GM19372 (cell line): ENCODE measurements at regions not wholly inside any gene's neighbourhood (a gene's known extent, or its start where the extent isn't known, plus 50 kb on each side); places are given as distances from the start of the nearest gene placed in this dataset.
"Not testable (repeated sequence)": the region's sequence is repeated elsewhere in the genome, so short reads cannot be mapped to it uniquely, and the experiment has no call there.

Experiments
- ATAC-seq: cut with Tn5 transposase; IDR thresholded peaks from one replicate; pipeline ENCODE4 v1.9.1; 2021; ENCODE audit warnings: mild to moderate bottlenecking, low read depth, moderate library complexity; ENCODE audit not compliant: unreplicated experiment

DNA sequence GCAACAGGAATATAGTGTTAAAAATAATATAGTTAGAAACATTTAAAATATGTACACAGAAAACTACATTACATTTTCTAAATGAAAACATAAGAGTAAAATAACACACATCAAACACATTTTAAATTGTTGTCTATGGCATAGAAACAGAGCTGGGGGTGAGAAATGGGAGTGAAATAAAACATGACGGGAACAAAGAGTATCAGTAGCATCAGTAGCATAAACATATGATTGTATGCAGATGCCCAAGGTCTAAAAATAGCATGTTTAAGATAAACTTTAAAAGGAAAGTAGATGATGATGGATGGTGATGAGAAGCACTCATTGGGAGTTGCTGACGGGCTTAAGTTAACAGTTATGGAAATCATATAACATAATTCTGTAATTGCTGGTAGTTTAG is 1221.7 kb upstream of the SPRY2 start:
- no peak for ATAC-seq

DNA sequence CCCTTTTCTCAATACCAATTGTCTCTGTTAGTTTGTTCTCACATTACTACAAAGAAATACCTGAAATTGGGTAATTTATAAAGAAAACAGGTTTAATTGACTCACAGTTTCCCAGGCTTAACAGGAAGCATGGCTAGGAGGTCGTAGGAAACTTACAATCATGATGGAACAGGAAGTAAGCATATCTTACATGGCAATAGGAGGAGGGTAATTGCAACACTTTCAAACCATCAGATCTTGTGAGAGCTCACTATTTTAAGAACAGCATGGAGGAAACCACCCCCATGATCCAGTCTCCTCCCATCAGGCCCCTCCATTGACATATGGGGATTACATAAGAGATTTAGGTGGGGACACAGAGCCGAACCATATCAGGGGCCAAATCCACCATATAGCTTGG is 1210.1 kb upstream of the SPRY2 start:
- ATAC-seq: no peak

DNA sequence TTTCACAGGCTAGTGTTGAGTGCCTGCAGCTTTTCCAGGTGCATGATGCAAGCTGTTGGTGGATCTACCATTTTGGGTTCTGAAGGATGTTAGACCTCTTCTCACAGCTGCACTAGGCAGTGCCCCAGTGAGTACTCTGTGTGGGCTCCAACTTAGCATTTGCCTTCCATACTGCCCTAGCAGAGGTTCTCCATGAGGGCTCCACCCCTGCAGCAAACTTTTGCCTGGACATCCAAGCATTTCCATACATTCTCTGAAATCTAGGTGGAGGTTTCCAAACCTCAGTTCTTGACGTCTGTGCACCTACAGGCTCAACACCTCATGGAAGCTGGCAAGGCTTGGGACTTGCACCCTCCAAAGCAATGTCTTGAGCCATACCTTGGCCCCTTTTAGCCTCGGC is 1205.4 kb upstream of the SPRY2 start:
- ATAC-seq: not testable (repeated sequence)

DNA sequence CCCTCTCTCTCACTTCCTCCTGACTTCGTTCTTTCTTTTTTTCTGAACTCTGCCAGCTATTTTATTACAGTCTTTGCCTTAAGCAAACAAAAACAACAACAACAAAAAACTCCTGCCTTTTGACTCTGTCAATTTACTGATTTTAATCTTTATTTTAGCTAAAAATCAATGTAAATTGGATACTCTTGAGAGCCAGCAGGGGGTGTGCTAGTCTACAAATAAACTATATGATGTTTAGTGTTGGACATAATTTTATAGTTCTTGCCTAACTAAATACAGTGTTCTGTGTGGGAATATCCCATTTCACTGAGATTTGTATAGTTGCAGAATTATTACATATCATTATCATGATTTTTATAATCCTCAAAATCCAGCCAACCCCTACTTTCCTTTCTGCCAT is 1199.9 kb upstream of the SPRY2 start:
- no peak for ATAC-seq

DNA sequence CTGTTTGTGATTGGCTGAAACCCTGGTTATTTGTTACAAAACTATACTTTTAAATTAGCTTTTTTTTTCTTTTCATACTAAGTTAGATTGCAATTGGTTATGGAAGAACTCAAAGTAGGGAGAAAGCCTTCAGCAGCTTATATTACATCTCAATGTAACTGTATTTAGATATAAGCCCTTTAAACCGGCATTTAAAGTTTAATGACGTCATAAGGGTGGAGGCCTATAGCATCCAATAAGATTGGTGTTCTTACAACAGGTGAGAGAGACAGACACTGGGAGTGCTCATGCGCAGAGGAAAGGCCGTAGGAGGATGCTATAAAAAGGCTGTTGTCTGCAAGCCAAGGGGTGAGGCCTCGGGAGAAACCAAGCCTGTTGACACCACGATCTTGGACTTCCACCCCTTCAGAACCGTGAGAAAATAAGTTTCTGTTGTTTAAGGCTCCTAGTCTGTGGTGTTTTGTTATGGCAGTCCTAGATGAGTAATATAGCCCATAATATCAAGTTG is 1198.8 kb upstream of the SPRY2 start:
- ATAC-seq: no peak

DNA sequence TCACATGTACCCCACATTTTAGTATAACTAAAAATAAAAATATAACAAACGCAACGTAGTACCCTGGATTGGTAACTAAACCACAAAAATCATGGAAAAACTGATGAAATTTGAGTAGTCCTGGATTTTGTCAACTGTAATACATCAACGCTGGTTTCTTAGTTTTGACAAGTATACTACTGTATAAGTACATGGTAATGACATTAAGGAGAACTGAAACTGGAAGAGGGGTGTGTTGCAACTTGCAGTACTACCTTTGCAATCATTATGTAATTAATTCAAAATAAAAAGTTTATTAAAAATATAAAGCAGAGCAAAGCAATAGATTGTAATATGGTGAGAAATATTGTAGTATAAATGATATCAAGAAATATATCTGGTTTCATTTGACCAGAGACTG is 1158.0 kb upstream of the SPRY2 start:
- ATAC-seq: no peak

DNA sequence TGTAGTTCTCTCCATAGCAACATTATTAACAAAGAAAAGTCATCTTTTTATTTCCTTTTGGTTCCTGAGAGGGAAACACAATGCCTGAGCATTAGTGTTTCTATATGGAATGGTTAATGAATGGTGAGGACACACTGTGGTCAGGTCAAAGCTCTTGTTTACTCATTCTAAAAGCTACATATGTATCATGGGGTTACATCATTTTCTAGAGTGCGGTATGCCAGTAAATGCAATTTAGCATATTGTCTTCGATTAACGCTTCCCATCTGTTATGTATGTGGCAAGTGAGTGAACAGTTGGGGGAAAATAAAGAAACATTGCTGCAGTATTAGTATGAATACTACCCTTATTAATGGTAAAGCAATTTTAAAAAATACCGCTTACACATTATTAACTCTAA is 1152.2 kb upstream of the SPRY2 start:
- ATAC-seq: no peak

DNA sequence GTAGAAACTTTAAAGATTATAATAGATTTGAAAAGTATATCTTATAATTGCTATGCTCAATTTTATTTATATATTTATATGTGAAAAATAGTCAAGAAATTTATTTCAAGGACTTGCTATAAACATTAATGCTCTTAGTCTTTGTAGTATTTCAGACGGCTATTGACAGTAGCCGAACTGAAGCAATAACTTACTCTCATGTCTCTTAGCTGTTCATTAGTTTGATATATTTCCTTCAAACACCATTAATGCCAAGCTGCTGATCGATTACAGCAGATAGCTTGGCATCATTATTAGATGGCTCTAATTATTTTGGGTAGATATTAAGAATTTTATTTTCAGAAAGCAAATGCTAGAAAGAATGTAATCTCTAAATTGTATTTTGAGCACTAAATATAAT is 1151.5 kb upstream of the SPRY2 start:
- ATAC-seq: no peak

DNA sequence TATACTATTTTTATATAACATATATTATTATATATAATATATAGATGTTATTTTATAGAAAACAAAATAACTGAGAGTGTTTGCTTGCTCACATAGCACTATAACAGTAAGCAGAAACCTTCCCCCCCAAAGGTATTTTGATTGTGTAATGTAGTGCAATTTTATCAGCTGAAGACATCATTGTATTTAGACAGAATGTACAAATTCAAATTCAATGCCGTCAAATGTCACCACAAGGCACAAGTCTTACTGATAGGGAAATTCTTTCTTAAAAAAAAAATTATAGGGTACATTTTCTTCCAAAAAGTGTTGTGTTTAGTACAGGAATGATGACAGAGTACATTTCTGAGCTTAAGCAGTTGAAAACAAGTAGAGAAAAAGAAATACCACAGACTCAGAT is 1147.1 kb upstream of the SPRY2 start:
- no peak for ATAC-seq

DNA sequence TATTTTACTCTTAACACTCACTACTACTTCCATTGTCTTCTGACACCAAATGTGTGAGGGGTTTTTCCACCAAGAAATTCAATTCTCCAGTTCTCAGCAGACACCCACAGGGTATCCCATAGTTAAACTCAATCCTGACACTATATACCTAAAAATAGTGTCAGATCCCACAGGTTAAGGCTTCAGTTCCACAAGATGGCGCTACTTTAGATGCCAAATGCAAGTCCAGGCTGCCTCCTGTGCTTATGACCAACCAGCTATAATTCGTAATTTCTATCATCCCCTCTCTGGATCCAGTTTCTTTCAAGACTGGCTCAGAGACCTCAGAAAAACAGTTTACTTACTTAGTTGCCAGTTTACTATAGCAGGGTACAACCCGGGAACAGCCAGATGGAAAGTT is 1146.2 kb upstream of the SPRY2 start:
- no peak for ATAC-seq

DNA sequence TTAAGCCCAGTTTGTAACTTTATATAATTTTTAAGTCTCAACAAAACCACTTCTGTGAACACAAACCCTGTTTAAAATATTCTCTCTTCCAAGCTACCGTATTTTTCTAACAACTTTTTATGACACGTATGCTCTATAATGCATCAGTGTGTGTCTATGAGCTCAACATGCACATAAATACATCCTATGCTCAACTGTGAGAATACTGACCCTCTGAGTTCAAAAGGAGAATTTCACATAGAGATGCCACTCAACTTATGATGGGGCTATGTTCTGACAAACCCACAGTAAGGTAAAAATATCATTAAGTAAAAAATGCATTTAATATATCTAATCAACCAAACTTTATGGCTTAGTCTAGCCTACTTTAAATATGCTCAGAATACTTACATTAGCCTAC is 1139.7 kb upstream of the SPRY2 start:
- no peak for ATAC-seq

DNA sequence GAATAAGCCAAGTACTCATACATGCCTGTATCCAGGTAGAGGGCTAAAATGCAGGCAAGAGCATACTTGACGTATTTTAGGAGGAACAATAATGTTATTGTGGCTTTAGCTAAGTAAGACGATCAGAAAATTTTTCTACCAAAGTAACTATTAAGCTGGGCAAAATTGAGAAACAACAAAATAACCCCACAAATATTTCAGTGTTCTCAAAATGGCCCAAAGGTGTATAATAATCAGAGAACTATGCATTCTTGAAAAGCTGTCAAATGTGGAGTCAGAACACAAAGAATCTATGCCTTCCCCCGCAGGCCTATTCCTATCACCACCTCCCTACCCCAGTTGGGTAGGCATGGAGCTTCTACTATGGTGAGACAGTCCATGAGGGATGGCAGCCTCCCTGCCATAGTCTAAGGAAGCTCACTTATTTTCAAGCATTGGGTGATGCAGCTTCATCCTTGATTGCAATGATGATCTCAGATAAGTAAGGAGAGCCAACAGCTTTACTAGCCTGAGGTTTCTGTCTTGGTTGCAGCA is 1132.5 kb upstream of the SPRY2 start:
- no peak for ATAC-seq

DNA sequence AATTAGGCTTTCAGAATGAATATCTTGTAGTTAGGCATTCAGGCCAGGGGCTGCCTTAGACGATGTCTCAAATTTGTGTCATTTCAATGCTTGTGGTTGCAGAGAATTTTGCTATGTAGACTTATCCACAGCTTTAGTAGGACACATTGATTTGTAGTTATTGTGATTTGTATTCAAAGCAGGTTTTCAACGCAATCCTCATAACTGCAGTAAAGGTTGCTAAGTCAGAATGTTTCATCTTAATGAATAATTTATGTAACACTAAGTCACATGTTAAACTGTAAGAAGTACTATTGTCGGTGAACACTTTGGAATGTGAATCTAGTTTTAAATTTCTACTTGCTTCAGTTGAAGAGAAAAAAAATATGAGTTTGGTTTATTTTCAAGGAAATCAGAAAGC is 1117.2 kb upstream of the SPRY2 start:
- ATAC-seq: no peak

DNA sequence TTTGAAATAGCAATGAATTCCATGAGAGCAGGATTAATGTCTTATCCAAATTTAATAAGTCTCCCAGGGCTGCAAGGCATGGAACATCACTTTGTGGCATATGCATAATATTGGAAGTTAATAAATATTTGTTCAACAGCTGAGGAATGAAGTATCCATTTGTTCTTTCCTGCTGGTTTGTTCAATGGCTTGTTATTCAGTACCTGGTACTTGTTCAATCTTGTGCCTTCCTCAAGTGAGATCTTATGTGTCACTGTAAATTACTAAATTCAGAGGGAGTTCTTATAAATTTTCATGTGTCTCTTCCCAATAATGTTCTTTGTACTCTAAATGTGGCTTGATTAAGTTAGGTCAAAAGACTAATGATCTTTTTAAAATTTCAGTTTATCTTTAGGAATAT is 1105.5 kb upstream of the SPRY2 start:
- ATAC-seq: no peak

DNA sequence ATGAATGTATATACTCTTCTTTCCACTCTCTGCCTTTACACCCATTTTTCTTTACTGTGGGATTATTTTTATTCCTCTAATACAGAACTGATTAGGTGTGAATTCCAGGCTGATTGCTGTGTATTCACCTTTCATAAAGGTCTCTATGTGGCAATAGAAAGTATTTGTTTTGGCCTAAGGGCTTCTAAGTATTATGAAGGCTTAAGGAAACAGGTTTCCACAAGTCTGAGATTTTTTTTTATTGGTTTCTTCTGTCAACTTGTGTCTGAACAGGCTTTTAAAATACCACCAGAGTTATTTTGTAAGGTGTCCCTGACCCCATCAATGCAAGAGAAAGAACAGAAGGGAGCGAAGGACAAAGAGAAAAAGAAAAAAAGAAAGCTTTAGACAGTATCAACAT is 1102.0 kb upstream of the SPRY2 start:
- ATAC-seq: no peak

DNA sequence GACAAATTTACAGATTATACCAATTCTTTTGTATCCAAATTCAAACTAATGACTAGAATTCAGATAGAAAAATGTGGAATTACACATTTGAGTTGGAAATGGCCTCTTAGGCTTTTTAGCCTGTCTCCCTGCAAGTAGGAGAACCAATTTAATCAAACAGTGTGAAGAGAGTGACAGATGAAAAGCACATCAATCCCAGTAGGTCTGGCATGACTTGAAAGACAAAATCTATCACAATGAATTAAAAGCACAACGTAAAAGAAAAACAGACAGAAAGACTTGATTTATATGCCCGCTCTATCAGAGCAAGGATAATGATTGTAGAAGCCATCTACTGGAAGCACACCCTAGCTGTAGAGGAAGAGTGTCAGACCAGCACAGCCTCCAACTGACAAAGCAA is 1084.4 kb upstream of the SPRY2 start:
- no peak for ATAC-seq

DNA sequence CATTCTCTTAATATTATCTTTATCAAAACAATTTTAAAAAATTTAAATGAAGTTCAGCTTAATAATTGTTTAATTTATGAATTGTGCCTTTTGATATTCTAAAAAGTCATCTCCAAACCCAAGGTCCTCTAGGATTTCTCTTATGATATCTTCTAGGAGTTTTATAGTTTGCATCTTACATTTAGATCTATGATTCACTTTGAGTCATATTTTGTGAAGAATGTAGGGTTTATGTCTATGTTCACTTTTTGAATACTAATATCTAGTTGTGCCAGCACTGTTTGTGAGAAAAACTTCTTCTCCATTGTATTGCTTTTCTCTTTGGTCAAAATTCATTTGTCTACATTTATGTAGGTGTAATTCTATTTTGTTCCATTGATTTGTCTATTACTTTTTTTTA is 1068.4 kb upstream of the SPRY2 start:
- ATAC-seq: no peak

DNA sequence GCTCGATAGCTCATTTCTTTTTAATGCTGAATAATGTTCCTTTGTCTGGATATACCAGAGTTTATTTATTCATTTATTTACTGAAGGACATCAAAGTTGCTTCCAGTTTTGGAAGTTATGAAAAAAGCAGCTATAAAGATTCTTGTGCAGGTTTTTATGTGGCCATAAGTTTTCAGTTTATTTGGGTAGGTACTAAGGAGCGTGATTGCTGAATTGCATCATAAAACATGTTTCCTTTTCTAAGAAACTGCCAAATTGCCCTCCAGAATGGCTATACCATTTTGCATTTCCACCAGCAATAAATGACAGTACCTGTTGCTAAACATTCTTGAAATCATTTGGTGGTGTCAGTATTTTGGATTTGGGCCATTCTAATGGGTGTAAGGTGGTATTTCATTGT is 1067.7 kb upstream of the SPRY2 start:
- ATAC-seq: no peak

DNA sequence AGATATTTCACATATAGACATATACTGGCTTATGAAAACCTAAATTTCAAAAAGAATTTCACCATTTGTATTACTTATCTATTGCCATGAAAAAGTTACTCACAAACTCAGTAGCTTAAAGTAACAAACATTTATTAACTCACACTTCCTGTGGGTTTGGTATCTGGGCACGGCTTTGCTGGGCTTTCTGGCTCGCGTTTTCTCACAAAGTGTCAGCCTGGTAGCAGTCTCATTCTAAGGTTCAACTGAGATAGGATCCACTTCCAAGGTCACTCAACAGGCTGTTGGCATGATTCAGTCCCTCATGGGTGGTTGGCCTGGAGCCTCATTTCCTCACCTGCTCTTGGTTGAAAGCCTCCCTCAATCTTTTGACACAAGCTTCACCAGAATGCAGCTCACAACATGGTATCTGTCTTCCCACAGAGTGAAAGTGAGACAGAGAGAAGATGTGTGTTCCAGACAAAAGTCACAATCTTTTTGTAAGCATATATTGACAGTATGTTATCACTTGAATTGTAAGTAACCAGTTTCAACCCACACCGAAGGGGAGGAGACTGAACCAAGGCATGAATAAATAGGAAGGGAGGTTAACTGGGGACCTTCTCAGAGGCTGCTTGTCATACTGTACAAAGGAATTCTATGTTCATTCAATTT is 1065.8 kb upstream of the SPRY2 start:
- peak; percentile 77 for ATAC-seq

DNA sequence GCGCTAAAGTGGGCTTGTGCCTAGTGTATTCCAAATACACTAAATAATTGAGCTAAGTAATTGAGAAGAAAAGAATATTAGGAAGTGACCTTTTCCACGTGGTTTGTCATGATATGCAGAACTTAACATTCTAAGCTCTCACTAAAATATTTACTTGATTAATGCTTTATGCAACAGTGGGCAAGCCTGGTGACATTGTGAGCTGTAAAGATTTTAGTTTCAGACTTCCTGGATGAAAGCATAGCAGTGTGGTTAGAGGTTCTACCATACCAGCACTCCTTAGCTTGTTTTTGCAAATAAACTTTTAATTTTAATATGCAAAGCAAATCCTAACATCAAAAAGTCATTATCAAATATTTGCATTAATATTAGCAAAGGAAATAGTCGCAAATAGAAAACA is 1065.1 kb upstream of the SPRY2 start:
- no peak for ATAC-seq

DNA sequence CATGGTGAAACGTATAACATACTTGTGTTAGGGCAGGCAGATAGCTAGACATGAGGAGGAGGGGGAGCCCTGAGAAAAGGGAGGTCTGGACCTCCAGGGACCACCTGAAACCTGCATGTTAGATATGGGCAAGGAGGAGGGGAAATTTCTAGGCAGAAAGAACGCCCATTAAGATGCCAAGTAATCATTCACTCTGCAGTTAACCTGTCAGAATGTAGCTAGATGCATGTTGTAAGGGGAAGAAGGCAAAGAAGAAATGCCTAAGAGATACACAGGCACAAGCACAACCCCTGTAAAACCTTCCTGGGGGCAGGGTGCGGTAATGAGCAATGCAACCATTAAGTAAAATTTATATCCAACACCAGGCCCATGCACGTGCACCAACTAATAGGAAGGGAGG is 1055.3 kb upstream of the SPRY2 start:
- ATAC-seq: no peak

DNA sequence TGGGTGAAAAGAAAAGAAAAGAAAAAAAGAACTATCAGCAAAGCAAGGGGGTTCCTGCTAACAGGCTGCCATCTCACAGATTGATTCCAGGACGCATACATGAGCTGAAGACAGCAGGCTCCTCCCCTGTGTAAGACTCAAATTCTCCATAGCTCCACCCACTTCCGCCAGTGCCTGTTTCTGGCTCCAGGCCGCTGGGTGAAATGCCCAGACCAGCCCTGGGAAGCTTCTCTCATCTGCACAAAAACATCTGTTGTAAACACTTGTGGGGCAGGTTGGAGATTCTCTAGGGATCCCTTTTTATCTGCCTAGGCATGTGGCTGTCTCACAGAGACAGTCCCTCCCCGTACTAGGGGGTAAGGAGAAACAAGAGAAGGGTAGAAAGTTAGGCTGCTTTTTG is 1054.4 kb upstream of the SPRY2 start:
- no peak for ATAC-seq

DNA sequence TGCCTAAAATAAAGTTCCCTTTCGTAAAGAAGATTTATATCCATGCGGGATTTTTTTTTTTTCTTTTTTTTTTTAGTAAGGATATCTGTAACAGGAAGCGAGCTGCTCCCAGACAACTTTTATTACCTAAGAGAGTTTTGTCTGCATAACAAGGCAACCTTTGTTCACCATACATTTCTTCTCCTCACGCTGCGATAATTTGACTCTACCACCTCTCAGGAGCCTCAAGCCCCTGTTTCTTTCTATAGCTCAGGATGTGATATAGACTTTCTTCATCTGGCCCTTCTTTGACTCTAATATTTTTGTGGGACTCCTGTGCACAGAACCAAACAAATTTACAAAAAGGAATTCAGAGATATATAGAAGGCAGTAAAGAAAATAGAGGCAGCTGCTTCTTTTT is 1053.7 kb upstream of the SPRY2 start:
- no peak for ATAC-seq
